Cardiac muscle cell (in vitro differentiated cells and primary cell): ENCODE measurements at regions not wholly inside any gene's neighbourhood (a gene's known extent, or its start where the extent isn't known, plus 50 kb on each side); places are given as distances from the start of the nearest gene placed in this dataset.

ENCODE experiments used
- DNase-seq, 2 donors: peaks; one replicate each; pipeline versions ENCODE4 v3.0.0 to v3.0.0-alpha.2; 2010 to 2017; ENCODE audit warnings: low read depth in 1 of 2, low spot score in 1 of 2
- H3K27ac ChIP-seq: fragments of 200-600 bp; sonication (generic); 2 replicates; pipeline ENCODE4 v1.5.1; 2016
- H3K27me3 ChIP-seq: fragments of 200-600 bp; sonication (generic); 2 replicates; pipeline ENCODE4 v1.6.0; 2016; ENCODE audit warnings: control low read depth
- H3K36me3 ChIP-seq: fragments of 200-600 bp; sonication (generic); 2 replicates; pipeline ENCODE4 v1.5.1; 2016; ENCODE audit warnings: control low read depth
- H3K4me1 ChIP-seq: fragments of 200-600 bp; sonication (generic); 2 replicates; pipeline ENCODE4 v1.8.1; 2017; ENCODE audit warnings: low read depth, mild to moderate bottlenecking, mixed run types
- H3K4me3 ChIP-seq: fragments of 200-600 bp; sonication (generic); 2 replicates; pipeline ENCODE4 v1.5.1; 2016; ENCODE audit warnings: mild to moderate bottlenecking
- H3K9me3 ChIP-seq: fragments of 200-600 bp; sonication (generic); 2 replicates; pipeline ENCODE4 v1.5.1; 2017; ENCODE audit warnings: low read depth, mild to moderate bottlenecking, control low read depth
- CTCF ChIP-seq: IDR thresholded peaks from 2 replicates; pipeline ENCODE4 v1.5.1; 2012; ENCODE audit warnings: low read depth, mild to moderate bottlenecking, low read length

- Histone ChIP-seq H3K27ac (no peak overlapping the region), H3K27me3 (no peaks in the 10 kb centered on the region), H3K4me3 (no peak overlapping the region), H3K36me3 (no peaks in the 10 kb centered on the region), H3K4me1 (peaks cover 46% of the 10 kb centered on the region), H3K9me3 (no peaks in the 10 kb centered on the region)
- TF ChIP-seq CTCF, result no peak
- no peak for DNase-seq
These were observed 128.1 kb upstream of the MYCN start for GRCh38 chr2:15812187-15812780.

GRCh38 chr2:15813481-15814266, 126.7 kb upstream of the MYCN start:
- no peaks in the 10 kb centered on the region for H3K9me3 ChIP-seq
- no peaks in the 10 kb centered on the region for H3K27me3 ChIP-seq
- H3K4me3 ChIP-seq, result no peak overlapping the region
- H3K36me3 ChIP-seq, result no peaks in the 10 kb centered on the region
- no peak for DNase-seq
- no peak overlapping the region for H3K27ac ChIP-seq
- H3K4me1 ChIP-seq, result peaks cover 42% of the 10 kb centered on the region
- no peak for TF ChIP-seq CTCF

- Histone ChIP-seq H3K36me3 (no peaks in the 10 kb centered on the region), H3K4me3 (no peak overlapping the region), H3K27ac (no peak overlapping the region), H3K9me3 (no peaks in the 10 kb centered on the region), H3K4me1 (peaks cover 38% of the 10 kb centered on the region), H3K27me3 (no peaks in the 10 kb centered on the region)
- no peak for DNase-seq
- TF ChIP-seq CTCF, result no peak
These were observed 125.9 kb upstream of the MYCN start for GRCh38 chr2:15814403-15814802.

- Histone ChIP-seq H3K36me3 (no peaks in the 10 kb centered on the region), H3K27ac (peak overlapping the region; percentile 7), H3K4me3 (no peak overlapping the region), H3K9me3 (no peaks in the 10 kb centered on the region), H3K4me1 (peaks cover 38% of the 10 kb centered on the region), H3K27me3 (no peaks in the 10 kb centered on the region)
- DNase-seq, result no peak
- no peak for TF ChIP-seq CTCF
These were observed 125.4 kb upstream of the MYCN start for GRCh38 chr2:15814946-15815345.

GRCh38 chr2:15816226-15816625, 124.1 kb upstream of the MYCN start:
- Histone ChIP-seq H3K27ac (no peak overlapping the region), H3K4me1 (peaks cover 26% of the 10 kb centered on the region), H3K27me3 (no peaks in the 10 kb centered on the region), H3K9me3 (no peaks in the 10 kb centered on the region), H3K36me3 (no peaks in the 10 kb centered on the region), H3K4me3 (no peak overlapping the region)
- DNase-seq, result no peak
- no peak for TF ChIP-seq CTCF
